KBM-7 (cell line): ENCODE measurements at regions not wholly inside any gene's neighbourhood (a gene's known extent, or its start where the extent isn't known, plus 50 kb on each side); places are given as distances from the start of the nearest gene placed in this dataset.

Source experiments
- DNase-seq: peaks from one replicate; pipeline ENCODE4 v3.0.0-alpha.2; 2015
- in situ Hi-C: fragments of 300-500 bp; cut with MboI; formaldehyde crosslinking; loops from 2 replicates; pipeline ENCODE4 v1.14.3; 2020; ENCODE audit warnings: low sequenced_read_pairs, low pct_unique_long_range_greater_than_20kb, mixed read lengths

DNA sequence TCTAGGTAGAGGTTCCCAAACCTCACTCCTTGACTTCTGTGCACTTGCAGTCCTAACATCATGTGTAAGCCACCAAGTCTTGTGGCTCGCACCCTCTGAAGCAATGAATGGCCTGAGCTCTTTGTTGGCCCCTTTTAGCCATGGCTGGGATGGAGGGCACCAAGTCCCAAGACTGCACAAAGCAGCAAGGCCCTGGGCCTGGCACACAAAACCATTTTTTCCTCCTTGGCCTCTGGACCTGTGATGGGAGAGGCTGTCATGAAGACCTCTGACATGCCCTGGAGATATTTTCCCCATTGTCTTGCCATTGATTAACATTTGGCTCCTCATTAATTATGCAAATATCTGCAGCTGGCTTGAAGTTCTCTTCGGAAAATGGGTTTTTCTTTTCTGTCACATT, 60.3 kb upstream of the MALRD1 start:
- DNase-seq, result no peak
- in situ Hi-C loops, result no loop called here
